HEK293 (cell line): ENCODE measurements at regions not wholly inside any gene's neighbourhood (a gene's known extent, or its start where the extent isn't known, plus 50 kb on each side); places are given as distances from the start of the nearest gene placed in this dataset.
A peak's percentile ranks its signal among the peaks of the same experiment; 100 is the strongest.

Experiments used
- GLIS1 ChIP-seq: fragments of 450-650 bp; formaldehyde crosslinking; IDR thresholded peaks from 2 replicates; pipeline ENCODE4 v1.5.1; 2016; ENCODE audit warnings: missing biosample characterization, missing genetic modification characterization
- GLIS2 ChIP-seq: fragments of 450-650 bp; formaldehyde crosslinking; IDR thresholded peaks from 2 replicates; pipeline ENCODE4 v1.5.1; 2016; ENCODE audit warnings: missing biosample characterization, missing genetic modification characterization
- KLF7 ChIP-seq: fragments of 450-650 bp; formaldehyde crosslinking; IDR thresholded peaks from 2 replicates; pipeline ENCODE4 v1.5.1; 2016; ENCODE audit warnings: missing biosample characterization, missing genetic modification characterization, borderline replicate concordance
- MEIS1 ChIP-seq: sonication (generic); formaldehyde crosslinking; IDR thresholded peaks from 2 replicates; pipeline ENCODE4 v1.8.1; 2022; ENCODE audit warnings: missing genetic modification reagents, mild to moderate bottlenecking, borderline replicate concordance
- MYNN ChIP-seq: fragments of 450-650 bp; formaldehyde crosslinking; IDR thresholded peaks from 2 replicates; pipeline ENCODE4 v1.5.1; 2016; ENCODE audit warnings: missing biosample characterization, missing genetic modification characterization, borderline replicate concordance
- SP2 ChIP-seq: fragments of 450-650 bp; formaldehyde crosslinking; IDR thresholded peaks from 2 replicates; pipeline ENCODE4 v1.5.1; 2016; ENCODE audit warnings: missing biosample characterization, missing genetic modification characterization
- TCF7L2 ChIP-seq: IDR thresholded peaks from 2 replicates; pipeline ENCODE4 v1.6.1; 2011; ENCODE audit warnings: low read depth, mild to moderate bottlenecking, inconsistent platforms, low read length, moderate library complexity, borderline replicate concordance
- ZBTB7A ChIP-seq: fragments of 450-650 bp; formaldehyde crosslinking; IDR thresholded peaks from 2 replicates; pipeline ENCODE4 v1.5.1; 2016; ENCODE audit warnings: low read depth, missing biosample characterization, missing genetic modification characterization
- ZFP37 ChIP-seq: fragments of 450-650 bp; formaldehyde crosslinking; IDR thresholded peaks from 2 replicates; pipeline ENCODE4 v1.5.1; 2016; ENCODE audit warnings: missing biosample characterization, missing genetic modification characterization
- ZNF138 ChIP-seq: fragments of 450-650 bp; formaldehyde crosslinking; IDR thresholded peaks from 2 replicates; pipeline ENCODE4 v1.5.1; 2016; ENCODE audit warnings: missing biosample characterization, missing genetic modification characterization, borderline replicate concordance
- ZNF16 ChIP-seq: fragments of 450-650 bp; formaldehyde crosslinking; IDR thresholded peaks from 2 replicates; pipeline ENCODE4 v1.5.1; 2016; ENCODE audit warnings: low read depth, missing biosample characterization, missing genetic modification characterization
- ZNF23 ChIP-seq: fragments of 450-650 bp; formaldehyde crosslinking; IDR thresholded peaks from 2 replicates; pipeline ENCODE4 v1.5.1; 2016; ENCODE audit warnings: missing biosample characterization, missing genetic modification characterization, borderline replicate concordance
- ZNF354C ChIP-seq: fragments of 450-650 bp; formaldehyde crosslinking; IDR thresholded peaks from 2 replicates; pipeline ENCODE4 v1.5.1; 2016; ENCODE audit warnings: missing biosample characterization, missing genetic modification characterization, low read depth, borderline replicate concordance
- ZNF423 ChIP-seq: fragments of 450-650 bp; formaldehyde crosslinking; IDR thresholded peaks from 2 replicates; pipeline ENCODE4 v1.5.1; 2016; ENCODE audit warnings: missing biosample characterization, missing genetic modification characterization
- ZNF433 ChIP-seq: fragments of 450-650 bp; formaldehyde crosslinking; IDR thresholded peaks from 2 replicates; pipeline ENCODE4 v1.5.1; 2016; ENCODE audit warnings: missing biosample characterization, missing genetic modification characterization, low read depth
- ZNF473 ChIP-seq: fragments of 450-650 bp; formaldehyde crosslinking; IDR thresholded peaks from 2 replicates; pipeline ENCODE4 v1.5.1; 2017; ENCODE audit warnings: missing biosample characterization, missing genetic modification characterization
- ZNF48 ChIP-seq: fragments of 450-650 bp; formaldehyde crosslinking; IDR thresholded peaks from 2 replicates; pipeline ENCODE4 v1.5.1; 2016; ENCODE audit warnings: missing biosample characterization, missing genetic modification characterization
- ZNF510 ChIP-seq: fragments of 450-650 bp; formaldehyde crosslinking; IDR thresholded peaks from 2 replicates; pipeline ENCODE4 v1.5.1; 2018; ENCODE audit warnings: mild to moderate bottlenecking, missing genetic modification characterization, missing biosample characterization; ENCODE audit not compliant: insufficient replicate concordance
- ZNF513 ChIP-seq: fragments of 450-650 bp; IDR thresholded peaks from 2 replicates; pipeline ENCODE4 v1.5.1; 2018; ENCODE audit warnings: missing biosample characterization, missing genetic modification characterization
- ZNF529 ChIP-seq: fragments of 450-650 bp; formaldehyde crosslinking; IDR thresholded peaks from 2 replicates; pipeline ENCODE4 v1.5.1; 2017; ENCODE audit warnings: missing genetic modification characterization, missing biosample characterization; ENCODE audit not compliant: insufficient replicate concordance
- ZNF544 ChIP-seq: fragments of 450-650 bp; formaldehyde crosslinking; IDR thresholded peaks from 2 replicates; pipeline ENCODE4 v1.5.0; 2017; ENCODE audit warnings: missing biosample characterization, missing genetic modification characterization
- ZNF549 ChIP-seq: fragments of 450-650 bp; IDR thresholded peaks from 2 replicates; pipeline ENCODE4 v1.5.1; 2018; ENCODE audit warnings: missing biosample characterization, missing genetic modification characterization, mild to moderate bottlenecking, inconsistent platforms, moderate library complexity
- ZNF560 ChIP-seq: fragments of 450-650 bp; formaldehyde crosslinking; IDR thresholded peaks from 2 replicates; pipeline ENCODE4 v1.5.1; 2017; ENCODE audit warnings: missing biosample characterization, missing genetic modification characterization, borderline replicate concordance
- ZNF585B ChIP-seq: fragments of 450-650 bp; formaldehyde crosslinking; IDR thresholded peaks from 2 replicates; pipeline ENCODE4 v1.5.1; 2016; ENCODE audit warnings: missing biosample characterization, missing genetic modification characterization
- ZNF610 ChIP-seq: fragments of 450-650 bp; formaldehyde crosslinking; IDR thresholded peaks from 2 replicates; pipeline ENCODE4 v1.5.1; 2016; ENCODE audit warnings: missing biosample characterization, missing genetic modification characterization, borderline replicate concordance
- ZNF747 ChIP-seq: fragments of 450-650 bp; formaldehyde crosslinking; IDR thresholded peaks from 2 replicates; pipeline ENCODE4 v1.5.1; 2016; ENCODE audit warnings: missing biosample characterization, missing genetic modification characterization
- ZNF768 ChIP-seq: fragments of 450-650 bp; formaldehyde crosslinking; IDR thresholded peaks from 2 replicates; pipeline ENCODE4 v1.5.1; 2018; ENCODE audit warnings: missing biosample characterization, mild to moderate bottlenecking, missing genetic modification characterization
- ZNF776 ChIP-seq: fragments of 450-650 bp; formaldehyde crosslinking; IDR thresholded peaks from 2 replicates; pipeline ENCODE4 v1.5.0; 2017; ENCODE audit warnings: missing biosample characterization, missing genetic modification characterization, borderline replicate concordance
- ZSCAN18 ChIP-seq: fragments of 450-650 bp; formaldehyde crosslinking; IDR thresholded peaks from 2 replicates; pipeline ENCODE4 v1.5.1; 2016; ENCODE audit warnings: missing biosample characterization, missing genetic modification characterization
- ZSCAN23 ChIP-seq: fragments of 450-650 bp; formaldehyde crosslinking; IDR thresholded peaks from 2 replicates; pipeline ENCODE4 v1.5.1; 2016; ENCODE audit warnings: missing biosample characterization, missing genetic modification characterization
- TF ChIP-seq, protein P1 (sequence below): fragments of 450-650 bp; formaldehyde crosslinking; IDR thresholded peaks from 2 replicates; pipeline ENCODE4 v1.5.1; 2016; ENCODE audit warnings: missing biosample characterization, missing genetic modification characterization
- TF ChIP-seq, protein P2 (sequence below): fragments of 450-650 bp; formaldehyde crosslinking; IDR thresholded peaks from 2 replicates; pipeline ENCODE4 v1.5.1; 2017; ENCODE audit warnings: missing biosample characterization, mild to moderate bottlenecking, missing genetic modification characterization, moderate library complexity
- TF ChIP-seq, protein P3 (sequence below): fragments of 450-650 bp; formaldehyde crosslinking; IDR thresholded peaks from 2 replicates; pipeline ENCODE4 v1.5.1; 2016; ENCODE audit warnings: missing biosample characterization, missing genetic modification characterization

DNA sequence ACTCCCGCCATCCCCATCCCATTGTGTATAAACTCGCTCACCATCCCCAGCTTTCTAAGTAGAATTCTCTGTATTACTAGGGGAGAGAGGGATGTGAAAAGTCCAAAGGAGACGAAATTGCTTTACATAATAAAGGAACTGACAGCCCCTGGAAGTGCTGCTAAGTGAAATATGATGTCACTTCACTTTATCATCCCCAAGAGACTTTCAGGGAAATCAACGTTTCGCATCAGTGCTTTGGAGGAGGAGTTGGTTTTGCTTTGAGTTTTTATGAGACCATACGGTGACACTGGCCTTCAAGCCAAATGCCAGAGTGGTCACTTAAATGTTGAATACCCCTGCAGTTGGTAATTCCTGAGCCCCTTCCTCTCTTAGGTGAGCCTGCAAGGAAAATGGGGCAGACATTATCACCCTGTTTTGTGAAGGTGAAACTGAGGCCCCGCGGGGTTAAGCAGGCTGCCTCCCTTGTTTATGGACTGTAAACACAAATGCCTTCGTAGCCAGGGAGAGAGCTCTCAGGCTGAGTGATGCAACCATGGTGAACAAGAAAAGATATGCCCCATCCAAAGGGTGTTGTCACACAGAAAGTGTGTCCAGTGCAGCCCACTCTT, 58.4 kb upstream of the KAZN start (continued):
- TF ChIP-seq KLF7 (tag by site-specific recombination): no peak
- peak; percentile 38; the same call in 1 of the 2 replicates for TF ChIP-seq ZNF423 (tag by site-specific recombination)
- TF ChIP-seq ZNF433 (tag by site-specific recombination): no peak
- TF ChIP-seq GLIS2 (tag by site-specific recombination): no peak
- no peak for TF ChIP-seq ZNF747 (tag by site-specific recombination)
- TF ChIP-seq ZNF48 (tag by site-specific recombination): no peak
- TF ChIP-seq ZNF768 (tag by site-specific recombination): no peak
- no peak for TF ChIP-seq ZNF354C (tag by site-specific recombination)
- no peak for TF ChIP-seq MEIS1
- no peak for TF ChIP-seq ZNF23 (tag by site-specific recombination)
- TF ChIP-seq MYNN (tag by site-specific recombination): no peak
- TF ChIP-seq GLIS1 (tag by site-specific recombination): peak; percentile 23; the same call in 1 of the 2 replicates
- no peak for TF ChIP-seq ZNF513 (tag by site-specific recombination)
- no peak for TF ChIP-seq SP2
- no peak for TF ChIP-seq ZSCAN18 (tag by site-specific recombination)
- no peak for TF ChIP-seq ZNF529 (tag by site-specific recombination)
- no peak for TF ChIP-seq ZNF560 (tag by site-specific recombination)
- TF ChIP-seq, protein P1, sequence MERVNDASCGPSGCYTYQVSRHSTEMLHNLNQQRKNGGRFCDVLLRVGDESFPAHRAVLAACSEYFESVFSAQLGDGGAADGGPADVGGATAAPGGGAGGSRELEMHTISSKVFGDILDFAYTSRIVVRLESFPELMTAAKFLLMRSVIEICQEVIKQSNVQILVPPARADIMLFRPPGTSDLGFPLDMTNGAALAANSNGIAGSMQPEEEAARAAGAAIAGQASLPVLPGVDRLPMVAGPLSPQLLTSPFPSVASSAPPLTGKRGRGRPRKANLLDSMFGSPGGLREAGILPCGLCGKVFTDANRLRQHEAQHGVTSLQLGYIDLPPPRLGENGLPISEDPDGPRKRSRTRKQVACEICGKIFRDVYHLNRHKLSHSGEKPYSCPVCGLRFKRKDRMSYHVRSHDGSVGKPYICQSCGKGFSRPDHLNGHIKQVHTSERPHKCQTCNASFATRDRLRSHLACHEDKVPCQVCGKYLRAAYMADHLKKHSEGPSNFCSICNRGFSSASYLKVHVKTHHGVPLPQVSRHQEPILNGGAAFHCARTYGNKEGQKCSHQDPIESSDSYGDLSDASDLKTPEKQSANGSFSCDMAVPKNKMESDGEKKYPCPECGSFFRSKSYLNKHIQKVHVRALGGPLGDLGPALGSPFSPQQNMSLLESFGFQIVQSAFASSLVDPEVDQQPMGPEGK: peak; percentile 58; the same call in 1 of the 2 replicates
- no peak for TF ChIP-seq ZNF610
- no peak for TF ChIP-seq ZSCAN23 (tag by site-specific recombination)
- no peak for TF ChIP-seq ZNF510
- no peak for TF ChIP-seq ZNF585B
- no peak for TF ChIP-seq ZNF473 (tag by site-specific recombination)
- TF ChIP-seq ZNF138 (tag by site-specific recombination): no peak
- TF ChIP-seq, protein P2, sequence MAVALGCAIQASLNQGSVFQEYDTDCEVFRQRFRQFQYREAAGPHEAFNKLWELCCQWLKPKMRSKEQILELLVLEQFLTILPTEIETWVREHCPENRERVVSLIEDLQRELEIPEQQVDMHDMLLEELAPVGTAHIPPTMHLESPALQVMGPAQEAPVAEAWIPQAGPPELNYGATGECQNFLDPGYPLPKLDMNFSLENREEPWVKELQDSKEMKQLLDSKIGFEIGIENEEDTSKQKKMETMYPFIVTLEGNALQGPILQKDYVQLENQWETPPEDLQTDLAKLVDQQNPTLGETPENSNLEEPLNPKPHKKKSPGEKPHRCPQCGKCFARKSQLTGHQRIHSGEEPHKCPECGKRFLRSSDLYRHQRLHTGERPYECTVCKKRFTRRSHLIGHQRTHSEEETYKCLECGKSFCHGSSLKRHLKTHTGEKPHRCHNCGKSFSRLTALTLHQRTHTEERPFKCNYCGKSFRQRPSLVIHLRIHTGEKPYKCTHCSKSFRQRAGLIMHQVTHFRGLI (tag by site-specific recombination): no peak
- TF ChIP-seq ZNF776 (tag by site-specific recombination): no peak
- TF ChIP-seq ZNF544: no peak
- TF ChIP-seq, protein P3, sequence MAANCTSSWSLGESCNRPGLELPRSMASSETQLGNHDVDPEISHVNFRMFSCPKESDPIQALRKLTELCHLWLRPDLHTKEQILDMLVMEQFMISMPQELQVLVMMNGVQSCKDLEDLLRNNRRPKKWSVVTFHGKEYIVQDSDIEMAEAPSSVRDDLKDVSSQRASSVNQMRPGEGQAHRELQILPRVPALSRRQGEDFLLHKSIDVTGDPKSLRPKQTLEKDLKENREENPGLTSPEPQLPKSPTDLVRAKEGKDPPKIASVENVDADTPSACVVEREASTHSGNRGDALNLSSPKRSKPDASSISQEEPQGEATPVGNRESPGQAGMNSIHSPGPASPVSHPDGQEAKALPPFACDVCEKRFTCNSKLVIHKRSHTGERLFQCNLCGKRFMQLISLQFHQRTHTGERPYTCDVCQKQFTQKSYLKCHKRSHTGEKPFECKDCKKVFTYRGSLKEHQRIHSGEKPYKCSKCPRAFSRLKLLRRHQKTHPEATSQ: no peak
- no peak for TF ChIP-seq ZNF16 (tag by site-specific recombination)
- TF ChIP-seq TCF7L2: no peak
- no peak for TF ChIP-seq ZNF549 (tag by site-specific recombination)
- no peak for TF ChIP-seq ZFP37 (tag by site-specific recombination)
- no peak for TF ChIP-seq ZBTB7A (tag by site-specific recombination)
